CD4-positive, alpha-beta T cell (primary cell): ENCODE measurements at regions not wholly inside any gene's neighbourhood (a gene's known extent, or its start where the extent isn't known, plus 50 kb on each side); places are given as distances from the start of the nearest gene placed in this dataset.

ENCODE experiments used
- ATAC-seq: fragments of 200-7000 bp; cut with Tn5 transposase; one replicate; pipeline ENCODE4 v1.10.0; 2022; ENCODE audit warnings: mild to moderate bottlenecking; ENCODE audit not compliant: poor library complexity
- CTCF ChIA-PET: fragments of 350-600 bp; sonication (Branson Sonifier 250); formaldehyde crosslinking; loops from one replicate; lab custom pipeline; 2021; ENCODE audit warnings: antibody characterized with exemption, inconsistent platforms; lab: Charles Lee
- POLR2A ChIA-PET: fragments of 350-600 bp; sonication (Branson Sonifier 250); formaldehyde crosslinking; loops from one replicate; lab custom pipeline; 2021; ENCODE audit warnings: antibody characterized with exemption, inconsistent platforms; lab: Charles Lee
- DNase-seq, 14 experiments: peaks; one replicate each; pipeline ENCODE4 v3.0.0-alpha.2; 2013 to 2020; ENCODE audit warnings: mixed read lengths in 2 of 14
- H3K27ac ChIP-seq, 2 donors: one replicate each; pipeline versions ENCODE4 v1.5.1 to v1.7.0; 2013; ENCODE audit warnings: low read length in 2 of 2, low read depth in 1 of 2, mild to moderate bottlenecking in 1 of 2
- H3K27me3 ChIP-seq, 2 experiments: 1 replicate in 1 of 2; 2 replicates in 1 of 2; pipeline versions ENCODE4 v1.6.1 to v1.7.0; 2013; ENCODE audit warnings: low read length in 2 of 2, control low read depth in 1 of 2, mild to moderate bottlenecking in 1 of 2, moderate library complexity in 1 of 2; ENCODE audit not compliant: insufficient read depth in 2 of 2, control insufficient read depth in 1 of 2
- H3K36me3 ChIP-seq: one replicate; pipeline ENCODE4 v1.6.1; 2013; ENCODE audit warnings: low read length, control low read depth; ENCODE audit not compliant: insufficient read depth
- H3K4me1 ChIP-seq: one replicate; pipeline ENCODE4 v1.6.1; 2013; ENCODE audit warnings: low read length, control low read depth; ENCODE audit not compliant: insufficient read depth
- H3K4me3 ChIP-seq: one replicate; pipeline ENCODE4 v1.5.1; 2013; ENCODE audit warnings: mild to moderate bottlenecking, low read length, moderate library complexity
- H3K9me3 ChIP-seq, 2 experiments: 1 replicate in 1 of 2; 2 replicates in 1 of 2; pipeline versions ENCODE4 v1.6.1 to v1.7.0; 2013; ENCODE audit warnings: low read length in 2 of 2, mild to moderate bottlenecking in 2 of 2, control low read depth in 1 of 2, moderate library complexity in 1 of 2; ENCODE audit not compliant: control insufficient read depth in 1 of 2, insufficient read depth in 1 of 2
- H3K27ac Mint-ChIP-seq: one replicate; pipeline ENCODE4 v1.8.0; 2020; ENCODE audit warnings: mixed read lengths
- H3K27me3 Mint-ChIP-seq: one replicate; pipeline ENCODE4 v1.8.0; 2021; ENCODE audit warnings: mixed read lengths
- H3K36me3 Mint-ChIP-seq: one replicate; pipeline ENCODE4 v1.8.0; 2021; ENCODE audit warnings: low read depth, mixed read lengths
- H3K4me1 Mint-ChIP-seq: one replicate; pipeline ENCODE4 v1.8.0; 2021; ENCODE audit warnings: low read depth, mixed read lengths
- H3K4me3 Mint-ChIP-seq: one replicate; pipeline ENCODE4 v1.8.0; 2020; ENCODE audit warnings: mild to moderate bottlenecking, mixed read lengths
- H3K9me3 Mint-ChIP-seq: one replicate; pipeline ENCODE4 v1.8.0; 2020; ENCODE audit warnings: mixed read lengths
- intact Hi-C, 2 experiments: fragments of 100-400 bp; cut with DNase I in 1 of 2; cut with micrococcal nuclease in 1 of 2; formaldehyde crosslinking; loops; one replicate each; pipeline versions ENCODE4 v1.15.1 to v1.9.0; 2023 to 2025; cut with DNase I, micrococcal nuclease
- TF ChIP-seq, protein P1 (sequence below): fragments of 200-600 bp; IDR thresholded peaks from one replicate; pipeline ENCODE4 v1.8.0; 2022; ENCODE audit warnings: antibody characterized with exemption, mild to moderate bottlenecking

DNA sequence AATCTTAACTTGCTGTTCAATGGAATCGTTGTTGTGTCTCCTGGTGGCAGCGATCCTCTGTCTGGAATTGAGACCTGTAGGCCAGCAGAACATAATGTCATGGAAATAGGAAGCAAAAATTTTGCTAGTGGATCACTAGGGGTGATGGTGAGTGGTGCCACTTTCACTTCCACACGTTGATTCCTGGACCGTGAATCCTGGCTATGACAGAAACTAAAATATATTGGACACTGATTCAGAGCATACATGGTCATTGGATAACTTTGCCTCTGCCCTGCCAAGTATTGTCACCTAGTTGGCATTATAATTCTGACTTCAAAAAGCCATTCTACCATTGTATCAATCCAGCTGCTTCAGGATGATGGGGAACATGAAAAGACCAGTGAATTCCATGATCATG lies 353.2 kb downstream of the IRX1 start:
- no peak overlapping the region for H3K27ac ChIP-seq
- CTCF ChIA-PET: no interaction called here
- H3K36me3 Mint-ChIP-seq: no peaks in the 10 kb centered on the region

DNA sequence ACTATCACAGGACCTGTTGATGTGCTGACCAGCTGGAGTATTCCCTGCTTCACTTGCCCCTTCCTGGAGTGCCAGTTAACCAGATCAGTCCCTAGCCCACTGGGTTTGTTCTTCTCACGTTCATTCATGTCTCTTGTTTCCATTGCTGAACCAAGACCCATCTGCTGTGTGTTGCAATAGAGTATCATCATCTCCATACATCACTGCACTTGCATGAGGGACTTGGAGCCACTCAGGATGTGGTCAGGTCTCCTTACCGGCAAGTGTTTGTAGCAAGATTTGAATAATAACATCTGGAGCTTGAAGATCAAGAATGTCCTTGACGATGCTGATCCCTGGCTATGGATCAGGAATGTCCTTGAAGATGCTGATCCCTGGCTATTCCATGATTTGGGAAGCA lies 358.6 kb downstream of the IRX1 start:
- POLR2A ChIA-PET: no interaction called here
- Histone ChIP-seq H3K9me3 (peaks cover 0 to 8% of the 10 kb centered on the region in 2 experiments), H3K4me1 (no peaks in the 10 kb centered on the region), H3K36me3 (no peaks in the 10 kb centered on the region), H3K27me3 (no peaks in the 10 kb centered on the region), H3K4me3 (no peak overlapping the region), H3K27ac (no peak overlapping the region)
- peaks cover 2% of the 10 kb centered on the region for H3K9me3 Mint-ChIP-seq
- H3K4me3 Mint-ChIP-seq: no peak overlapping the region
- H3K4me1 Mint-ChIP-seq: no peaks in the 10 kb centered on the region
- no peak overlapping the region for H3K27ac Mint-ChIP-seq
- CTCF ChIA-PET: no interaction called here
- no peak for ATAC-seq
- TF ChIP-seq, protein P1, sequence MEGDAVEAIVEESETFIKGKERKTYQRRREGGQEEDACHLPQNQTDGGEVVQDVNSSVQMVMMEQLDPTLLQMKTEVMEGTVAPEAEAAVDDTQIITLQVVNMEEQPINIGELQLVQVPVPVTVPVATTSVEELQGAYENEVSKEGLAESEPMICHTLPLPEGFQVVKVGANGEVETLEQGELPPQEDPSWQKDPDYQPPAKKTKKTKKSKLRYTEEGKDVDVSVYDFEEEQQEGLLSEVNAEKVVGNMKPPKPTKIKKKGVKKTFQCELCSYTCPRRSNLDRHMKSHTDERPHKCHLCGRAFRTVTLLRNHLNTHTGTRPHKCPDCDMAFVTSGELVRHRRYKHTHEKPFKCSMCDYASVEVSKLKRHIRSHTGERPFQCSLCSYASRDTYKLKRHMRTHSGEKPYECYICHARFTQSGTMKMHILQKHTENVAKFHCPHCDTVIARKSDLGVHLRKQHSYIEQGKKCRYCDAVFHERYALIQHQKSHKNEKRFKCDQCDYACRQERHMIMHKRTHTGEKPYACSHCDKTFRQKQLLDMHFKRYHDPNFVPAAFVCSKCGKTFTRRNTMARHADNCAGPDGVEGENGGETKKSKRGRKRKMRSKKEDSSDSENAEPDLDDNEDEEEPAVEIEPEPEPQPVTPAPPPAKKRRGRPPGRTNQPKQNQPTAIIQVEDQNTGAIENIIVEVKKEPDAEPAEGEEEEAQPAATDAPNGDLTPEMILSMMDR: no peak
- no peaks in the 10 kb centered on the region for H3K27me3 Mint-ChIP-seq
- H3K36me3 Mint-ChIP-seq: no peaks in the 10 kb centered on the region
- intact Hi-C loops: no loop called here
- DNase-seq: no peak

More for the DNA sequence above, 353.2 kb downstream of the IRX1 start:
- DNase-seq: no peak
- Mint-ChIP-seq H3K27ac (no peak overlapping the region), H3K27me3 (no peaks in the 10 kb centered on the region), H3K4me3 (no peak overlapping the region), H3K9me3 (peaks cover 7% of the 10 kb centered on the region), H3K4me1 (no peaks in the 10 kb centered on the region)
- H3K27me3 ChIP-seq: no peaks in the 10 kb centered on the region
- TF ChIP-seq, protein P1: no peak
- POLR2A ChIA-PET: no interaction called here
- ATAC-seq: no peak
- H3K36me3 ChIP-seq: no peaks in the 10 kb centered on the region
- intact Hi-C loops: no loop called here
- H3K9me3 ChIP-seq: peaks cover 0 to 7% of the 10 kb centered on the region in 2 experiments
- no peaks in the 10 kb centered on the region for H3K4me1 ChIP-seq
- H3K4me3 ChIP-seq: no peak overlapping the region

DNA sequence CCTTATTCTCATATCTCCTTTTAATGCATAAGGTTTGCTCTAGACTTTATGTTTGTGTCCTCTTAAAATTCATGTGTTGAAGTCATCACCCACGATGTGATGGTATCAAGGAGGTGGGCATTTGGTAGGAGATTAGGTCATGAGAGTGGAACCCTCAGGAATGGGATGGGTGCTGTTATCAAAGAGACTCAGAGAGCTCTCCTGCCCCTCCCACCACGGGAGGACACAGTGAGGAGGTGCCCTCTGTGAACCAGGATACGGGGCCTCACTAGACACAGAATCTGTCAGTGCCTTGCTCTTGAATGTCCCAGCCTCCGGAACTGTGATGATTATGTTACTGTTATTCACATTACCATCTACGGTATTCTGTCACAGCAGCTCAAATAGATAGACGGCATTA lies 359.0 kb downstream of the IRX1 start:
- H3K4me1 Mint-ChIP-seq: no peaks in the 10 kb centered on the region
- H3K36me3 Mint-ChIP-seq: no peaks in the 10 kb centered on the region
- CTCF ChIA-PET: no interaction called here
- no peaks in the 10 kb centered on the region for H3K27me3 Mint-ChIP-seq
- Histone ChIP-seq H3K27ac (no peak overlapping the region), H3K9me3 (peaks cover 0 to 8% of the 10 kb centered on the region in 2 experiments), H3K4me1 (no peaks in the 10 kb centered on the region), H3K36me3 (no peaks in the 10 kb centered on the region), H3K4me3 (no peak overlapping the region), H3K27me3 (no peaks in the 10 kb centered on the region)
- H3K27ac Mint-ChIP-seq: no peak overlapping the region
- ATAC-seq (no peak), DNase-seq (no peak)
- H3K9me3 Mint-ChIP-seq: peaks cover 2% of the 10 kb centered on the region
- no peak overlapping the region for H3K4me3 Mint-ChIP-seq
- intact Hi-C loops: no loop called here
- POLR2A ChIA-PET: no interaction called here
- TF ChIP-seq, protein P1: no peak
